ENCODE measurements at regions not wholly inside any gene's neighbourhood (a gene's known extent, or its start where the extent isn't known, plus 50 kb on each side); places are given as distances from the start of the nearest gene placed in this dataset.

- intact Hi-C loops (cut with DNase I) = no loop called here
- WGBS, 2 donors = 83% methylated on average over 5 of the region's 5 CpGs
- H3K27me3 ChIP-seq = no peaks in the 10 kb centered on the region
- no peaks in the 10 kb centered on the region for H3K9me3 ChIP-seq
- H3K4me3 ChIP-seq = no peak overlapping the region
- DNase-seq = no peak
- no peaks in the 10 kb centered on the region for H3K36me3 ChIP-seq
- no peak overlapping the region for H3K27ac ChIP-seq
- H3K4me1 ChIP-seq = peaks cover 0 to 31% (median 14%) of the 10 kb centered on the region in 4 donors
- TF ChIP-seq POLR2AphosphoS5 (IDR thresholded peaks at IDR 0.05) (no peak), EP300 (IDR thresholded peaks at IDR 0.05) (no peak), CTCF (IDR thresholded peaks at IDR 0.05) (no peak)
These were observed 206.3 kb upstream of the FZD8 start for GRCh38 chr10:35848412-35848811.

GRCh38 chr10:35844686-35845085 is 202.6 kb upstream of the FZD8 start:
- H3K4me1 ChIP-seq = peaks cover 0 to 13% (median 7%) of the 10 kb centered on the region in 4 donors
- no peaks in the 10 kb centered on the region for H3K27me3 ChIP-seq
- no peak overlapping the region for H3K4me3 ChIP-seq
- no peak overlapping the region for H3K27ac ChIP-seq
- intact Hi-C loops (cut with DNase I) = no loop called here
- no peak for DNase-seq
- H3K36me3 ChIP-seq = no peaks in the 10 kb centered on the region
- 87 to 92% methylated on average over 5 of the region's 5 CpGs for WGBS, 2 donors
- peaks cover 0 to 3% (median 0%) of the 10 kb centered on the region in 4 donors for H3K9me3 ChIP-seq
- no peak for TF ChIP-seq EP300 (IDR thresholded peaks at IDR 0.05)

- WGBS, 2 donors = 52 to 75% methylated on average over 13 of the region's 13 CpGs
These were observed 201.6 kb upstream of the FZD8 start for GRCh38 chr10:35843524-35844181.

GRCh38 chr10:35838054-35838453 is 196.0 kb upstream of the FZD8 start:
- Histone ChIP-seq H3K27ac (no peak overlapping the region), H3K27me3 (no peaks in the 10 kb centered on the region), H3K9me3 (peaks cover 0 to 4% (median 0%) of the 10 kb centered on the region in 4 donors), H3K4me1 (no peaks in the 10 kb centered on the region), H3K4me3 (no peak overlapping the region), H3K36me3 (no peaks in the 10 kb centered on the region)
- TF ChIP-seq EP300 (IDR thresholded peaks at IDR 0.05) (no peak), POLR2AphosphoS5 (IDR thresholded peaks at IDR 0.05) (no peak), POLR2A (IDR thresholded peaks at IDR 0.05) (no peak), CTCF (IDR thresholded peaks at IDR 0.05) (no peak)
- DNase-seq = no peak
- intact Hi-C loops (cut with DNase I) = no loop called here
- 72 to 85% methylated on average over 2 of the region's 2 CpGs for WGBS, 2 donors

More at GRCh38 chr10:35843524-35844181, 201.6 kb upstream of the FZD8 start:
- H3K4me1 ChIP-seq = peaks cover 0 to 3% (median 1%) of the 10 kb centered on the region in 4 donors
- TF ChIP-seq POLR2AphosphoS5 (IDR thresholded peaks at IDR 0.05) (no peak), CTCF (IDR thresholded peaks at IDR 0.05) (no peak), EP300 (IDR thresholded peaks at IDR 0.05) (no peak), POLR2A (IDR thresholded peaks at IDR 0.05) (no peak)
- H3K27ac ChIP-seq = no peak overlapping the region
- intact Hi-C loops (cut with DNase I) = no loop called here
- H3K9me3 ChIP-seq = peaks cover 0 to 4% (median 0%) of the 10 kb centered on the region in 4 donors
- no peak for DNase-seq
- no peaks in the 10 kb centered on the region for H3K27me3 ChIP-seq
- H3K4me3 ChIP-seq = no peak overlapping the region
- H3K36me3 ChIP-seq = no peaks in the 10 kb centered on the region

GRCh38 chr10:35835545-35835944 is 193.4 kb upstream of the FZD8 start:
- WGBS, 2 donors = 88 to 94% methylated on average over 3 of the region's 3 CpGs
- H3K4me3 ChIP-seq = no peak overlapping the region
- no peaks in the 10 kb centered on the region for H3K4me1 ChIP-seq
- H3K36me3 ChIP-seq = no peaks in the 10 kb centered on the region
- no peak overlapping the region for H3K27ac ChIP-seq
- intact Hi-C loops (cut with DNase I) = no loop called here
- H3K9me3 ChIP-seq = peaks cover 0 to 4% (median 0%) of the 10 kb centered on the region in 4 donors
- DNase-seq = no peak
- TF ChIP-seq EP300 (IDR thresholded peaks at IDR 0.05) = no peak
- no peak for TF ChIP-seq POLR2A (IDR thresholded peaks at IDR 0.05)
- no peak for TF ChIP-seq CTCF (IDR thresholded peaks at IDR 0.05)
- no peak for TF ChIP-seq POLR2AphosphoS5 (IDR thresholded peaks at IDR 0.05)
- no peaks in the 10 kb centered on the region for H3K27me3 ChIP-seq
